Testis (tissue), 2 donors: ENCODE measurements at regions not wholly inside any gene's neighbourhood (a gene's known extent, or its start where the extent isn't known, plus 50 kb on each side); places are given as distances from the start of the nearest gene placed in this dataset.

Experiments
- CTCF ChIP-seq, 3 experiments: fragments of 450-650 bp in 2 of 3; fragments of 200-600 bp in 1 of 3; sonication (generic) in 1 of 3; IDR thresholded peaks; one replicate each; pipeline ENCODE4 v1.5.1; 2016 to 2019; ENCODE audit warnings: antibody characterized with exemption in 3 of 3, mild to moderate bottlenecking in 2 of 3, moderate library complexity in 1 of 3
- POLR2A ChIP-seq: fragments of 450-650 bp; IDR thresholded peaks from one replicate; pipeline ENCODE4 v1.6.1; 2017; ENCODE audit warnings: antibody characterized with exemption, mild to moderate bottlenecking, moderate library complexity

- TF ChIP-seq CTCF (IDR thresholded peaks at IDR 0.05) (no peak), POLR2A (no peak)
These were observed 388.9 kb upstream of the TPK1 start for GRCh38 chr7:145224775-145225174.
